ENCODE measurements at regions not wholly inside any gene's neighbourhood (a gene's known extent, or its start where the extent isn't known, plus 50 kb on each side); places are given as distances from the start of the nearest gene placed in this dataset.

DNA sequence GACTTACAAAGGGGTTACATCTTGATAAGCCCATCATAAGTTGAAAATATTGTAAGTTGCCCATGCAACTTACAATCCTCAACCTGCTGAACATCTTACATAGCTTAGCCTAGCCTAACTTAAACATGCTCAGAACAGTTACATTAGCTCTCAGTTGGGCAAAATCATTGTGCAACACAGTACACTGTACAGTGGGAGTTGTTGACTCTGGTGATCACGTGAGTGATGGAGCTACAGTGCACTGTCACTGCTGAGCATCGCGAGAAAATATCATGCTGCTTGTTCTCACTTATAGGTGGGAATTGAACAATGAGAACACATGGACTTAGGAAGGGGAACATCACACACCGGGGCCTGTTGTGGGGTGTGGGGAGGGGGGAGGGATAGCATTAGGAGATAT lies 214.9 kb upstream of the ZMIZ1 start:
- no peak for DNase-seq

GRCh38 chr10:78856421-78856820 lies 212.3 kb upstream of the ZMIZ1 start:
- DNase-seq, result no peak

GRCh38 chr10:78857193-78857592 lies 211.6 kb upstream of the ZMIZ1 start:
- no peak for DNase-seq

DNA sequence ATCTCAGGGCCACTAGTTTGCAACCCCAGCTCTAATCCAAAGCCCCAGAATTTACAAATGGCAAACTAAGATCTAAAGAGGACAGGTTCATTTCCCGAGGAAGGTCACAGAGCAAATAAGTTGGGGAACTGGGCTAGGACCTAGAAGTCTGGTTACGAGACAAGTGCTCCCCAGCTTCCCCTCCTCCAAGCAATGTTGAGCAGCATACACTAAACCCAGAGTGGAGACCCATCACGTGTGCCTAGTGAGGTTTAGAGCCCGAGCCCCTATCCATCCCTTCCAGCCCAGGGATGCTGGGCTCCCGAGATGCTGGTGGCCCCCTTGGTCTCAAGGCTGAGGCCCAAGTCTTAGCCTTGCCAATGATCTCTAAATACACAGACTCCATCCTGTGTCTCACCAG lies 209.5 kb upstream of the ZMIZ1 start:
- DNase-seq, result no peak

DNA sequence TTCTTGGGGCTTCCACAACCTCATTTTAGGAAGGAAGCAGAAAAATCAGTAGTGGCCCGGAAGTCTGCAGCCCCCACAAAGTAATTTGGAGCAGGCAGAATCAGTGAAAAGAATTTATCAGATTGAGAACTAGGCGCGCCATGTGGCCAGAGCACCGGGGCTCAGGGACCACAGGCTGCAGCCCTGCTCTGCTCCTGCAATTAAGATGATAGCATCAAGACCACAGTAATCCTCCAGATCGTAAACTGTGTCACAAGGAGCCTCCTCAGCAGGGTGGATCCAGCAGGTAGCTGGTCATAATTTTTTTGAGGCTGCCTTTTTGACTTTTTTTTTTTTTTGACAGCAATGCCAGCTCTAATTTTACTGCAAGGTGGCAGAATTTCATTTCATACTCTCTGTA lies 209.0 kb upstream of the ZMIZ1 start:
- no peak for DNase-seq

- DNase-seq, result no peak
Observed at GRCh38 chr10:78860260-78860914, 208.4 kb upstream of the ZMIZ1 start.

DNA sequence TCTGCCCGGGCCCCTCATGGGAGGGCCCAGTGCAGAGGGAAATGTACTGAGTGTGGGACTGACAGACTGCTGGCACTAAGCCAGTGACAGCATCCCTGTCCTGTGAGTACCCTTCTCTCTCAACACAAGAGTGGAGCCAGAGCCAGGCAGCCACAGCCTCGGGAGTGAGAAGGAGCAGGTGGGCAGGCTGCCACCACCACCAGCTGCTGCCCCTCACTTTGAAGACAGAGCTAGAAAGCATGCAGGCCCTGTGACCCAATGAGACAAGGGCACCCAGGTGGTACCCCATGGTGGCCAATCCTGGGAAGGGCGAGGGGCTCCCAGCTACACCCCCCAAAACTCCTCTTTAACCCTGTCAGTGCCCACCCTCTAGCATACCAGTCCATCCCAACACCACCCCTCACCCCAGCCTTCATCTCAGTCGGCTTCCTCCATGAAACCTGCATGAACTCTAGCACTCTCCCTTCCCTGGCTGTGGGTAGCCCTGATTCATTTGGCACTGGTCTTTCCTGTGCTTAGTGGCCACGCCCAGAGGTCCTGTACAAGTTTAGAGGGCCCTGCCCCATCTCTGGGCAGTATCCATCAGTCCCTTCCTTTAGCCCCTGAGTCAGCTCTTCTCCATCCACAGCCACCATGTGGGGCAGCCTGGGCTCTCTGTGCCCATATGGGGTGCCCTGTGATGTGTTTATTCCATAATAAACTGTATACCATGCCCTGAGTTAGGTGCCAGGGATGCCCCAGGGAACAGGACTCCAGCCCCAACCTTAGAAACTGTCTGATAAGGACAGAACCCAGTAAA lies 207.0 kb upstream of the ZMIZ1 start:
- no peak for DNase-seq

- no peak for DNase-seq
Observed at GRCh38 chr10:78862328-78862640, 206.5 kb upstream of the ZMIZ1 start.

DNA sequence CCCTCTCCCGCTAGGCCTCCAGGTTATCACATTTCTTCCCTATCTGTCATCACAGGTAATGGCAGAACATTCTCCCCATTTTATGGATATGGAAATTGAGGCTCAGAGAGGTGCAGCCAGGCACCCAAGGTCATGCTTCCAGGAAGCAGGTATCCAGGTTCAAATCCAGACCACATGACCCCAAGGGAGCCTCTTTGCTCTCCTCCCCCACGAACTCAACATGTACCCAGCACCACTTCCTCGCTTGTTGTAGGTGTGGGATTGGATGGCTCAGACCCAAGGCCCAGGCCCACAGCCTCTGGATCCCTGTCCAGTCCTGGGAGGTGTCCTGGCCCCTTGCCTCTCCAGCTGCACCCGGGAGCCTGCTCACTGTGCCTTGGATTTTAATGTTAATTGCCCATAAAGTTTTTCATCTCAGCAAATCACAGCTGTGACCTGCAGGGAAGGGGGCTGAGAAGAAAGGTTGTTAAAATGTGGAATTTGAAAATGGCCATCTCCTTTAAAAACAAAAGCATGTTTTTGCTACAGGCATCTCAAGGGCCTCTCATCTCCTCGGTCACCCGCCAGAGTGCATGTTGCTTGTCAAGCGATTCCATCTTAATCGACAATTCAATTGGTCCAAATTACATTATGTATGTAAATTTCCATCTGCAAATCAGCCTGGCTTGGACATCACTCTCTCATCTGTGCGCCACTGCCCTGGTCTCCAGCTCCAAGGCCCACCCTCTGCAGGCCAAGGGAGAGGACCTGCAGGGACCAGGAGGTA lies 205.4 kb upstream of the ZMIZ1 start:
- no peak for DNase-seq

DNA sequence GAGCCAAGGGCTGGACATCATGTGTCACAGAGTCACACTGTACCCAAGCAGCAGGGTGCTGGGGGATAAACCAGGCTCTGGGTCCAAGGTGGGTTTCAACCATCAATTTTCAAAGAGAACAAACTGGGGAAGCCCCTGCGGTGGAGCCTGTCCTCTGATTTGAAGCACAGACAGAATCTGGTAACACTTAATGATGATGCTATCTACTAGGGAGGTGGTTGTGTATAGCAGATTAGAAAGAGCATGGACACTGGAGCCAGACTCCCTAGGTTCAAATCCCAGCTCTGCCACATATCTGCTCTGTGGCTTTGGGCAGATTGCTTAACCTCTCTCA lies 204.9 kb upstream of the ZMIZ1 start:
- no peak for DNase-seq

DNA sequence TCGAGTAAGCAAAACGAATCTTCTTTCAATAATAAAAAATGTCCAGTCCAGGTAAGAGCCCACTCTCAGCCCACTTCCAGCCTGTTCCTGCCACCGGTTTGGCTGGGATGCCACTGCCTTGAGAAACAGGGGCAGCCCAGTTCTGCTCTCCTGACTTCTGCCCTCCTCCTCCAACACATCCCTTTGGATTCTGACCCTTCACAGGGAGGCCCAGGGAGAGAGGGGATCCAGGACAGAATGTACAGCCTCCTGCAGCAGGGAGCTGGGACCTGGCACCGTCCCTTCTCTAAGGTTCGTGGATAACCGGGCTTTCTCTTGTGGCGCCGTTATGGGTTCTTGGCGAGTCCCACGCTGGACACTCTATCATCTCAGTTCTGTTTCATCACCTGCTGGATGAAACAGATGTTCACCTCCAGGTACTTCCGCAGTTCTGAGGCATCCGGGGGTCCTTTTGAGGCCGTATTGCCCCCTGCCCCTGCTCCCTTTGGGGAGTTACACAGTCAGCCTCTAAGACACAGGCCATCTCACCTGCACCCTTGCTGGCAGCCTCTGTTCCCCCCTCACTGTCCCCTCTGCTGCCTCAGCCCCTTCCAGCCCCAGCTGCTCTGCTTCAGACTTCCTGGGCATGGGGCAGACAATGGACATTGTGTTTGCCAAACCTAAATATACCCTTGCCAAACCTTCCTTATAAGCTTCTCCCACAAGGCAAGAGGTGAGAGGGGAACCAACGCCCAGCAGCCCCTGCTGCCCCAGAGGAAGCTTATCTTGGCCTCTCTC lies 203.8 kb upstream of the ZMIZ1 start:
- DNase-seq, result no peak

GRCh38 chr10:78865538-78865875 lies 203.3 kb upstream of the ZMIZ1 start:
- DNase-seq, result no peak

DNA sequence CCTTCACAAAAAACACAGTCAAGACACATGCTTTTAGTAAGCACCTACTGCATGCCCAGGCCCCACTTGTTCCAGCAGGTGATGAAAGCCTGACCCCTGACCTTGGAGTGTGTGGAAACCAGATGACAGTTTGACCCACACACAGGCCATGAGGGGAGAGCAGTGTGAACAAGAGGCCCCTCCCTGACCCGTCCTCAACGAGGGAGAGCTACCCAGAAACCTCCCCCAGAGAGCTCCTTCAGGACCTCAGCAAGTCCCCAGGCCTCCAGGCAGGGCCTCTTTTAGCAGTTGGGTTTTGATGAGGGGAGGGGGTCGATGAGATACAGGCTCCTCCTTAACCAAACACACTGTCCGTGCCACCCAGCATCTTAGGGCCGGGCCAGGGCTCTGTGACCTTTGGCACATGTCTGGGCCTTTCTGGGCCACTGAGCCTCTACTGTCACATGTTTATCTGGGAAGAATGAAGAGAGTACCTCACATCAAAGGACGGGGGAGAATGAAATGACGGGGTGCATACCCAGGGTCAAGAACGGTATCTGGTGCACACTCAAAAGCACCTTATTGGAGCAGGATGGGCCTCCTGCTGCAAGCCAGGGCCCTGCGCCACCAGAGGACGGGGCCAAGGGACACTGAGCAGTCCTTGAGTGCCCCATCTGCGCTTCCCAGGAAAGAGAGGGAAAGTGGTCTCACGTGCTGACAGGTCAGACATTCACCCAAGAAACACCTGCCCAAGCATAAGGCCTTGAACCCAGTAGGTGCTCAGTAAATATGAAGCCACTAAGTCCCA lies 202.6 kb upstream of the ZMIZ1 start:
- no peak for DNase-seq

DNA sequence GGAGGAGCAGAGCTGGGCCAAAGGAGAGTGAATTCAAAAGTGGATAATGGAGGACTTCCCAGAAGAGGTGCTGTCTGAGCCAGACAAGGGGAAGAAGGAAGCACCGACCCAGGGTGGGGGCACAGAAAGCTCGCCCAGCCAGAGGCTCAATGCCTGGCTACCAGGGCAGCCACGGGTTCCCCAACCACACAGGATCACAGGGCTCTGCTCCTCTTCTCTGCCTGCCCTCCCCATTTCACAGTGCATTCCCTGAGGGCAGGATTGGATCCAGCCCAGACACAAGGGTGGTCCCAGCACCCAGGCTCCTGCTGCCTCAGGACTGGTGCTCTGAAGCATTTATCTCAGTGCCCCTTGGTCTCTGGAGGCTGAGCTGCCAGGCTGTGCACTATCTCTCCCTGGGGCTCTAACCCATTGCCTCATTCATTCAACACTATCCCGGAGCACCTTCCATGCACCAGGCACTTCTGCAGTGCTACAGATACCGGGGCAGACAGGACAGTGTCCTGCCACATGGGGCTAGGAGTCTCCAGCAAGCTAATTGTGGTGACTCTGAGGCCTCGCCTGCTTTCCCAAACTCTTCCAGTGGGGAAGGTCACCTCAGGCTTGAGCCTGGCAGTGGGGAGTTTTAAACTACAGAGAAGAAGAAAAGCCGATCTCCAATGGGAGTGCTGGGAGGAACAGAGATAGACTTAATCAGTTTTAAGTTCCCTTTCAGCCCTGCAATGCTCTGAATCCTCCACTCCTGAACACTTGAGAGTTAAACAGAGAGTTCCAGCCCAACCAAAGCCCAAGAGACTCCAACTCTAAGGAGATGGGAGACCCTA lies 201.8 kb upstream of the ZMIZ1 start:
- no peak for DNase-seq

DNA sequence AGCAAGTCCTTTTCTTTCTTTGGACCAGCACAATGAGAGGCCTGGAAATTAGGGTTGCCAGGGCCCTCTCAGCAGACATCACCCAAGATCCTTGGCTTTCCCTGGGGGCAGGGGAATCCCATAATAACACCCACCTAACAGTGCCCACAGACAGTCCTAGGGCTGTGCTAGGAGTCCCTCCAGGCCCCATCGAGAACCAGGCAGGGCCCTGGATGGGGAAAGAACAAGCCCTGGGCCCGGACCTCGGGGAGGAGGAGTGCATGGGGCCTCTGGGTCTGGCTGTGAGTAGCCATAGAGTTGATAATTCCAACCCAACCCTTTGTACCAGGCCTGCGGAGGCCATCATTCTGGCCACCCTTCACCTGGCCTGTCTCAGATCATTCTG lies 201.2 kb upstream of the ZMIZ1 start:
- no peak for DNase-seq

DNA sequence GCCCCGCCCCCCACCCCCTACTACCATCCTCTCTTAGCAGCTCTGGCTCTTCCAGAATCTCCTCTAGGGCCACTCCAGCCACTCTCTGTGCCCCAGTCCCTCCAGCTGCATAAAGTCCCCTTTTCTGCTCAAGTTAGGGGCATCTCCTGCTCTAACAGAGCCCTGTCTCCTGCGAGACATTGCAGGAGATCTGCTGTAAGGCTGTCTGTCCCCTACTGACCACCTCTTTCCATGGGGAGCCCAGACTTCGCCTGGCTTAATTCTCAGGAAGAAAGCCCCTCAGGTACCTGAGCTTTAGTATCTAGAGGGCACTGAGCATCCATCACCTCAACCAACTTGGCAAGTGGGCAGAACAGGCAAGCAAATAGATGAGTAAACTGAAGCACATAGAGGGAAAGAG lies 200.7 kb upstream of the ZMIZ1 start:
- no peak for DNase-seq

GRCh38 chr10:78868456-78868855 lies 200.3 kb upstream of the ZMIZ1 start:
- DNase-seq, result no peak

DNA sequence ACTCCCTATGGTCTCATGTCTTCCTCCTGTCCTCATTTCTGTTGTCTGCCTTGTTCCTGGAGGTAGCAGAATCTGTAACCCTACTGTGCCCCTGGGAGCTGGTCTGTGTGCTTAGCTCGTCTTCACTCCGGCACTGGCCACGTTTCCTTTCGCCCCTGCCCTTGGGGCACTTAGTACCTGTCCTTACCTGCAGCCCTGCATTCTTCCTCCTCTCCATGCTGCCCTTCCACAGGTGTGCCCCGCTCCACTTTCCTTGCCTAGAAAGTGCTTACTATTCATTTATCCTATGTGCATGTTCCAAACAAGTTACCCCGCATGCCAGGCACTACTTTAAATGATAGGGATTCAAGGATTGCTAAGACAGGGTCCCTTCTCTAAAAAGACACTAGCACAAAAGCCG lies 199.9 kb upstream of the ZMIZ1 start:
- no peak for DNase-seq

DNA sequence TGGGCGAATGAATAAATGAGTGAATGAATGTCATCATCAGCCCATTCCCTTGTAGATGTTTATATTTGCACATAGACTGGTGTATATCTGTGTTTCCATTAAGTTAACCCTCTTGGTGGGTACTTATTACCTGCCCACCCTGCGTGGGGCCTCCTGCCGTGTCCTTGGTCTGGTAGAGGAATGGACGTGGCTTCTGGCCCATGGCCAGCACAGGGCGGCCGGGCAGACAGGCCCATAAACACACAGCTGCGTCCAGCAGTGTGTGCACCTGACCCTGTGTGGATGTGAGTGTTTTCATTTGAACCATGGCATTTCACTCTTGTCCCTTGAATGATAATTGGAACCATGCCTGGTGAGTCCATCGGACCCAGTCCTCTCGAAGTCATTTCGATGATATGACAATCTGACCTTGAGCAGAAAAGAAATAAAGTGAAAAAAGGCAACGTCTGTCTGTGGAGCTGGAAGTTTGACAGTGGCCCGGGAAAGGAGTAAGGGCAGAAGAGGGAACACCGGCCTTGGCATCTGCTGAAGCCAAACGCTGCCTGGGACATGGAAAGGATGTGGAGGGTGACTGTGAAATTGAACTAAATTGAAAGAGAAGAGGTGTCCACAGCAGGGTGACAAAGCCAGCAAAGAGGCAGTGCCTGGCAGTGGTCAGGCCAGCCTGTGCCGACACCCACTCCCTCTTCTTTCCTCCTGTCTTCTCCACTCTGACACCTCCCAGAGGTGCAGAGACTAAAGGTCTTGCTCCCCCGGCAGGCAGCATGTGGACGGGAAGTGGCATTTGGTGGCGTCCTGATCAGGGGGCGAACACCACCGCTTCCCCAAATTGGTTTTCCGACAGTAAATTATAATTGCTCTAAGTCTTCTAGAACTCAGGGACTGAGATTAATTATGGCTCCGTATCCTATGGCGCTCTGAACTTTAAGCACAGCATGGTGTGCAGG lies 199.0 kb upstream of the ZMIZ1 start:
- DNase-seq, result no peak

DNA sequence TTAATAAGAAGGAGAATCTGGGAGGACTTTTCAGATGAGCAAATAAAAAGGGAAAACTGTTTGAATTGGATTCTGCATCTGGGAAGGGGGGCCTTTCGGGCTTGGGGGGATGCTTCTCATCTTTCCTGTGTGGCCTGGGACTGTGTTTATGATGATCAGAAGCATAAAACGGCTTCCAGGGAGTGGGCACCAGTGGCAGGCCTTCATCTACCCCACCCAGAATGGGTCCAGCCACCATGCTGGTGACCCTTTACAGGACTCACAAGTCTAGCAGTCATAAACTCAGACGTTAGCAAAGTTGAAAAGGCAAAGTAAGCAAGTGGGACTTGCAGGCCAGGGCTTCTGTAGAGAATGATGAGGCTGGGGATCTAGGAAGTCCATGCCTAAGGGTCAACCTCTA lies 198.3 kb upstream of the ZMIZ1 start:
- DNase-seq, result no peak

- no peak for DNase-seq
Observed at GRCh38 chr10:78871796-78872195, 197.0 kb upstream of the ZMIZ1 start.

Measured in activated CD4-positive, alpha-beta T cell treated with anti-CD3 and anti-CD28 coated beads, Interleukin-2, amount 50 U/mL, for 48 hours (primary cell).